Duodenal mucosa (tissue), 2 donors: ENCODE measurements at regions not wholly inside any gene's neighbourhood (a gene's known extent, or its start where the extent isn't known, plus 50 kb on each side); places are given as distances from the start of the nearest gene placed in this dataset.

Experiments
- H3K27ac ChIP-seq: one replicate; pipeline ENCODE4 v1.7.0; 2013; ENCODE audit warnings: low read depth, low read length
- H3K27me3 ChIP-seq, 2 donors: one replicate each; pipeline ENCODE4 v1.7.0; 2013; ENCODE audit warnings: low read length in 2 of 2, control low read depth in 1 of 2; ENCODE audit not compliant: insufficient read depth in 2 of 2, control insufficient read depth in 1 of 2
- H3K36me3 ChIP-seq, 2 donors: one replicate each; pipeline ENCODE4 v1.7.0; 2013; ENCODE audit warnings: low read length in 2 of 2, control low read depth in 1 of 2; ENCODE audit not compliant: insufficient read depth in 2 of 2, control insufficient read depth in 1 of 2
- H3K4me1 ChIP-seq, 2 donors: one replicate each; pipeline ENCODE4 v1.7.0; 2013; ENCODE audit warnings: low read length in 2 of 2, control low read depth in 1 of 2; ENCODE audit not compliant: insufficient read depth in 2 of 2, control insufficient read depth in 1 of 2
- H3K4me3 ChIP-seq, 2 donors: one replicate each; pipeline ENCODE4 v1.7.0; 2013; ENCODE audit warnings: low read length in 2 of 2, low read depth in 1 of 2
- H3K9ac ChIP-seq, 2 donors: one replicate each; pipeline ENCODE4 v1.7.0; 2013; ENCODE audit warnings: low read length in 2 of 2, low read depth in 1 of 2
- H3K9me3 ChIP-seq, 2 donors: one replicate each; pipeline ENCODE4 v1.7.0; 2013; ENCODE audit warnings: low read length in 2 of 2, control low read depth in 1 of 2; ENCODE audit not compliant: control insufficient read depth in 1 of 2

DNA sequence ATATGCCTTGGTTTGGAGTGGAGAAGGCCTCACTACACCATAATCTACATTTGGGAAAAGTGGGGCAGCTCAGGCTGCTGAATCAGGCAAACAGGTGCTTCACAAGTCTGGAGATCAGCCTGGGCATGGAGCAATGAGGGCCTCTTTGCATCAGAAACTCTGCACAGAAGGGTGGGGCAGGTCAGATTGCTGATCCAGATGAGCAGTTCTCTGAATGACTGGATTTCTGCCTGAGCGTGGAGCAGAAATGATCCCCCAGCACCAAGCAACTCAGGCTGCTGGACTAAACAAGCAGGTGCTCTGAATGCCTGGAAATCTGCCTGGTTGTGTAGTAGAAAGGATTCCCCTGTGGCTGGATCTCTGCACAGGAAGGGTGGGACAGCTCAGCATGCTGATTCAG, 605.3 kb upstream of the ZNF804A start:
- H3K36me3 ChIP-seq: no peaks in the 10 kb centered on the region
- H3K27me3 ChIP-seq: no peaks in the 10 kb centered on the region
- no peak overlapping the region for H3K4me3 ChIP-seq
- H3K9ac ChIP-seq: no peak overlapping the region
- no peak overlapping the region for H3K27ac ChIP-seq
- no peaks in the 10 kb centered on the region for H3K4me1 ChIP-seq
- H3K9me3 ChIP-seq: no peaks in the 10 kb centered on the region

GRCh38 chr2:183995632-183996031, 602.7 kb upstream of the ZNF804A start:
- no peak overlapping the region for H3K9ac ChIP-seq
- H3K27ac ChIP-seq: no peak overlapping the region
- H3K9me3 ChIP-seq: no peaks in the 10 kb centered on the region
- H3K27me3 ChIP-seq: no peaks in the 10 kb centered on the region
- H3K36me3 ChIP-seq: no peaks in the 10 kb centered on the region
- H3K4me3 ChIP-seq: no peak overlapping the region
- H3K4me1 ChIP-seq: no peaks in the 10 kb centered on the region

DNA sequence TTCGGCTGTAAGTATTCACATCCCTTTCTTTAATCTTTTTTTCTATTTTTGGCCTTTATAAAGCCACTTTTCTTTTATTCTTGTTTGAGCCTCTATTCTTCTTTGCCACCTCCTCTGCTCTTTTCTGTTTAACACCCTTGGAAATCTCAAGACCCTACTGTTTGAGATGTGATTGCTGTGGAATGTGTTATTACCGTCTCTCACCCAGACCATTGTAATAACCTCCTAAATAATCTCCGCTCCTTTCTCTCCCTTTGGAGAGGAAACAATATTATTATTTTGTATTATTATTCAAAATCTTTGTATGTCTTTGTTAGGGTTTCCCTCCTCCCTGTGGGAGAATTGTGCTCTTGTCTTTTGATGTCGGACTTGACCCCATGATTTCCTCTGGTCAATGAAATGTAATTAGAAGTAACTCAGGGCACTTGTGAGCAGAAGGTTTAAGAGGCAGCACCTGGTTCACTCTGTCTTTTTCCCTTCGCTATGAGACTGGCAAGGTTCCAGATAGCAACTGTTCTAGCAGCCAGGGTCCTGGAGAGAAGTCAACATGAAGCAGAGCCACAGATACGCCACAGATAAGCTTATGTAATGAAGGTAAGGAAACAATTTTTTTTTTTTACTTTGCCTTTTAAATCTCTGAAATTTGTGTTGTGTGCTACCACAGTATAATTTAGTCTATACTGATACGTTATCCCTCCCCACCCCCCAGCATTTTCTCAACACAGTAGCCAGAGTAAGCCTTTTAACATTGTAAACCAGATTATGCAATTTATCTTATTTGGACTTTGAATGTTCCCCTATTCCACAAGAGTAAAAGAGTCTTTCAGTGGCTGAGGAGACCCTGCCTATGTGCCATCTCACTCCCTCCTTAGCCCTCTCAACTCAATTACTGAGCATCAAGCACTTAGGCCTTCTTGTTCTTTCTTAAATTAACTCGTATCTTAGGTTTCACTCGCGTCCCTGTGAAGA, 601.2 kb upstream of the ZNF804A start:
- no peaks in the 10 kb centered on the region for H3K4me1 ChIP-seq
- H3K9me3 ChIP-seq: no peaks in the 10 kb centered on the region
- H3K27me3 ChIP-seq: no peaks in the 10 kb centered on the region
- no peak overlapping the region for H3K27ac ChIP-seq
- H3K9ac ChIP-seq: no peak overlapping the region
- H3K4me3 ChIP-seq: no peak overlapping the region
- H3K36me3 ChIP-seq: no peaks in the 10 kb centered on the region

DNA sequence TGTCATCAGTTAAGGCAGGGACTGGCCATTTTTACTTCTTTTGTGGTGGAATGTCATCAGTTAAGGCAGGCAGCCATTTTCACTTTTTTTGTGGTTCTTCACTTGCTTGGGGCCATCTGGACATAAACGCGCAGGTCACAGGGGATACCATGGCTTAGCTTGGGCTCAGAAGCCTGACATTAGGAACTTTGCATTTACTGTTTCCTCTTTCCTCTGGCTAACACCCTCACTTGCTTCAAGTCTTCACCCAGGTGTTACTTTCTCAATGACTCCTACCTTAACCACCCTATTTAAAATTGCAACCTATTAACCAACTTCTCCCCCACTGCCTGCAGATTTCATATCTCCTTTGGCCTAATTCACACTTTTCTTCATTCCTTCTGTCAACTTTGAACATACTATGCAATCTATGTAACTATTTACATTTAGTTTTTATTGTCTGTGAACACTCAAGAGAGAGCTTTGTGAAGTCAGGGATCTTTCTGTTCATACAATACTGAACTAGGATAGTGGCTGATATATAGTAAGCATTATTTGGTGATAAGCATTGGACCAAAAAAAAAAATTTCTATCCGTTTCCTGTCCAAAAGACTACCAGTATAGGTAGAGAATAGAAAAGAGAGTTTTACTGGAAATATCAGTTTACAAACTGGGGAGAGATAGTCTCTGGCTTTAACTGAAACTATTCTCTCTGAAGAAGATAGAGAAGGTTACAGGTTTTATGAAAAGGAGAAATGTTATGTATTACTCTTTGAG, 600.1 kb upstream of the ZNF804A start:
- no peak overlapping the region for H3K4me3 ChIP-seq
- H3K4me1 ChIP-seq: no peaks in the 10 kb centered on the region
- no peaks in the 10 kb centered on the region for H3K27me3 ChIP-seq
- H3K36me3 ChIP-seq: no peaks in the 10 kb centered on the region
- no peak overlapping the region for H3K27ac ChIP-seq
- H3K9me3 ChIP-seq: no peaks in the 10 kb centered on the region
- no peak overlapping the region for H3K9ac ChIP-seq

DNA sequence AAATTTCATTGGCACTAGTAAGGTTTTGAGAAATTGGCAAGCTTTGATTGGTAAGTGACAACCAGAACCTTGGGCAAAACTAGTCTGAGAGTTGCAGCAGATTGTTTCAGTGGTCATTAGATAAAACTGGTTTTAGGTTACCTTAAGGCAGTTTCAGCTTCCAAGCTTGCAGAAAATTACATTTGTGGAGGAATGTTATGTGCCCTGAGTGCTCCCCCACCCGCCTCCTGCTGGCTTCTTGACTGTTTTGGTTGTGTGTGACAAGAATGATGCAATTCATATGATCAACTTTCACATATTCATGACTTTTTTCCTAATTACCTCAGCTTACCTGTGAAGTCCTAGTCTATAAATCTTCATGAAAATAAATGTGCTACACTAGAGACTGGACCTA, 599.5 kb upstream of the ZNF804A start:
- H3K27me3 ChIP-seq: no peaks in the 10 kb centered on the region
- H3K4me3 ChIP-seq: no peak overlapping the region
- no peaks in the 10 kb centered on the region for H3K9me3 ChIP-seq
- no peak overlapping the region for H3K9ac ChIP-seq
- no peaks in the 10 kb centered on the region for H3K36me3 ChIP-seq
- no peak overlapping the region for H3K27ac ChIP-seq
- H3K4me1 ChIP-seq: no peaks in the 10 kb centered on the region

GRCh38 chr2:184004289-184004947, 593.9 kb upstream of the ZNF804A start:
- Histone ChIP-seq H3K9ac (no peak overlapping the region), H3K27me3 (no peaks in the 10 kb centered on the region), H3K4me1 (no peaks in the 10 kb centered on the region), H3K4me3 (no peak overlapping the region), H3K9me3 (no peaks in the 10 kb centered on the region), H3K36me3 (no peaks in the 10 kb centered on the region), H3K27ac (no peak overlapping the region)

DNA sequence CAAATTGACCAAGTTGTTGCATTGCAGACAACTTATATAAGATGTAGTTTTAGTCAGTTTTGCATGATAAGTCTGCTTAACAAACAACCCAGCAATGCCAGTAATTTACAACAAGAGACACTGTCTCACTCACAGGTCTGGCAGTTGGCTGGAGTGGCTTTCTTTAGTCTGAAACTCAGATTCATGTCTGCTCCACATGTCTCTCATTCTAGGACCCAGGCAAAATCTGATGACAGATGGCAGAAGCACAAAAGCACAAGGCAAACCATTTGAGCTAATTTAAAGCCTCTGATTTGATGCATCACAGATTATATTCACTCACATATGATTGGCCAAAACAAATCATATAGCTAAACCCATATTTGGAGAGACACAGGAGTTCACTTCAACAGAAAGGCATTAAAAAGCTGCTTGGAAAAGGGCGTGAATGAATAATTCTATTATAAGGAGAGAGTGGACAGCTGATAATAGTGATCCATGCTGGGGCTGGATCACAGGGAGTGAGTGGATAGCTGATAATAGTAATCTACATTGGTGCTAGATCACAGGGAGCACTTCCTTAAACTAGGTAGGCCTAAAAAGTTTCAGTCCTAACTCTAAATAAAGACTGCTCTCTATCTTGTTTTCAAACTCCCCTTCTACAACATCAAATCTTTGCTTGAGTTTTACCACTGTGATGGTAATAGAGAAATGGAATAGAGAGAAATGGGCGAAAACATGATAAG, 593.2 kb upstream of the ZNF804A start:
- Histone ChIP-seq H3K4me1 (no peaks in the 10 kb centered on the region), H3K27me3 (no peaks in the 10 kb centered on the region), H3K9ac (no peak overlapping the region), H3K4me3 (no peak overlapping the region), H3K27ac (no peak overlapping the region), H3K9me3 (no peaks in the 10 kb centered on the region), H3K36me3 (no peaks in the 10 kb centered on the region)

- H3K27me3 ChIP-seq: no peaks in the 10 kb centered on the region
- H3K9me3 ChIP-seq: no peaks in the 10 kb centered on the region
- no peak overlapping the region for H3K9ac ChIP-seq
- H3K4me1 ChIP-seq: no peaks in the 10 kb centered on the region
- H3K4me3 ChIP-seq: no peak overlapping the region
- no peaks in the 10 kb centered on the region for H3K36me3 ChIP-seq
- H3K27ac ChIP-seq: no peak overlapping the region
Observed at GRCh38 chr2:184006998-184007397, 591.3 kb upstream of the ZNF804A start.

GRCh38 chr2:184026961-184027360, 571.4 kb upstream of the ZNF804A start:
- no peak overlapping the region for H3K4me3 ChIP-seq
- H3K27me3 ChIP-seq: no peaks in the 10 kb centered on the region
- H3K9ac ChIP-seq: no peak overlapping the region
- H3K27ac ChIP-seq: no peak overlapping the region
- H3K9me3 ChIP-seq: no peaks in the 10 kb centered on the region
- H3K36me3 ChIP-seq: no peaks in the 10 kb centered on the region
- H3K4me1 ChIP-seq: no peaks in the 10 kb centered on the region
